Liver (tissue), 7 donors: ENCODE measurements at regions not wholly inside any gene's neighbourhood (a gene's known extent, or its start where the extent isn't known, plus 50 kb on each side); places are given as distances from the start of the nearest gene placed in this dataset.

Experiments
- DNase-seq: peaks from one replicate; pipeline ENCODE4 v3.0.0-alpha.2; 2017; ENCODE audit warnings: low spot score
- H3K27ac ChIP-seq, 2 donors: one replicate each; pipeline ENCODE4 v1.7.0; 2013; ENCODE audit warnings: inconsistent platforms in 2 of 2, low read length in 2 of 2, control low read depth in 1 of 2, low read depth in 1 of 2, mild to moderate bottlenecking in 1 of 2
- H3K27me3 ChIP-seq, 4 donors: one replicate each; pipeline versions ENCODE4 v1.6.1 to v1.7.0; 2013; ENCODE audit warnings: low read length in 3 of 4, inconsistent platforms in 1 of 4, mild to moderate bottlenecking in 1 of 4, moderate library complexity in 1 of 4; ENCODE audit not compliant: control insufficient read depth in 4 of 4, insufficient read depth in 4 of 4
- H3K36me3 ChIP-seq, 4 donors: one replicate each; pipeline versions ENCODE4 v1.6.1 to v1.7.0; 2013; ENCODE audit warnings: low read length in 3 of 4, mild to moderate bottlenecking in 3 of 4, low read depth in 1 of 4, moderate library complexity in 1 of 4; ENCODE audit not compliant: control insufficient read depth in 4 of 4, insufficient read depth in 3 of 4
- H3K4me1 ChIP-seq, 4 donors: one replicate each; pipeline versions ENCODE4 v1.6.1 to v1.7.0; 2013; ENCODE audit warnings: low read length in 3 of 4, mild to moderate bottlenecking in 3 of 4, moderate library complexity in 1 of 4; ENCODE audit not compliant: control insufficient read depth in 4 of 4, insufficient read depth in 4 of 4
- H3K4me3 ChIP-seq, 3 donors: one replicate each; pipeline versions ENCODE4 v1.6.1 to v1.7.0; 2013; ENCODE audit warnings: low read length in 3 of 3, control low read depth in 1 of 3, low read depth in 1 of 3, mild to moderate bottlenecking in 1 of 3
- H3K9ac ChIP-seq, 2 donors: one replicate each; pipeline ENCODE4 v1.7.0; 2013; ENCODE audit warnings: low read length in 2 of 2, mild to moderate bottlenecking in 2 of 2, moderate library complexity in 2 of 2, control low read depth in 1 of 2, low read depth in 1 of 2
- H3K9me3 ChIP-seq, 4 donors: one replicate each; pipeline versions ENCODE4 v1.6.1 to v1.7.0; 2013; ENCODE audit warnings: low read length in 3 of 4; ENCODE audit not compliant: control insufficient read depth in 4 of 4
- EGR1 ChIP-seq, 2 donors: IDR thresholded peaks; 2 replicates each; pipeline ENCODE4 v1.6.1; 2016 to 2018; ENCODE audit warnings: antibody characterized with exemption in 2 of 2, low read depth in 2 of 2
- FOXA1 ChIP-seq: IDR thresholded peaks from 2 replicates; pipeline ENCODE4 v1.6.1; 2016; ENCODE audit warnings: antibody characterized with exemption
- HNF4A ChIP-seq, 2 donors: conservative IDR thresholded peaks; 2 replicates each; pipeline ENCODE4 v1.6.1; 2016; ENCODE audit warnings: antibody characterized with exemption in 2 of 2, mild to moderate bottlenecking in 2 of 2
- HNF4G ChIP-seq: IDR thresholded peaks from 2 replicates; pipeline ENCODE4 v1.6.1; 2016; ENCODE audit warnings: antibody characterized with exemption
- JUND ChIP-seq, 2 donors: IDR thresholded peaks; 2 replicates each; pipeline ENCODE4 v1.6.1; 2016; ENCODE audit warnings: antibody characterized with exemption in 2 of 2
- SP1 ChIP-seq: IDR thresholded peaks from 2 replicates; pipeline ENCODE4 v1.6.1; 2018; ENCODE audit warnings: antibody characterized with exemption, mild to moderate bottlenecking
- YY1 ChIP-seq: IDR thresholded peaks from 2 replicates; pipeline ENCODE4 v1.6.1; 2016; ENCODE audit warnings: antibody characterized with exemption, mild to moderate bottlenecking
- TF ChIP-seq, protein P1 (sequence below): IDR thresholded peaks from 2 replicates; pipeline ENCODE4 v1.6.1; 2016; ENCODE audit warnings: antibody characterized with exemption
- TF ChIP-seq, protein P2 (sequence below): IDR thresholded peaks from 2 replicates; pipeline ENCODE4 v1.6.1; 2016; ENCODE audit warnings: antibody characterized with exemption
- TF ChIP-seq, protein P3 (sequence below): IDR thresholded peaks from 2 replicates; pipeline ENCODE4 v1.6.1; 2016; ENCODE audit warnings: antibody characterized with exemption
- TF ChIP-seq, protein P4 (sequence below): IDR thresholded peaks from 2 replicates; pipeline ENCODE4 v1.6.1; 2016; ENCODE audit warnings: antibody characterized with exemption, mild to moderate bottlenecking
- TF ChIP-seq, protein P5 (sequence below): fragments of 150-350 bp; IDR thresholded peaks from 2 replicates; pipeline ENCODE4 v1.5.1; 2017; ENCODE audit warnings: improper control_type of control experiment, low read depth, low read length; ENCODE audit not compliant: missing input control
- donor health status: healthy.
- donor health status: healthy.
- donor health status: healthy.
- donor health status: healthy.

DNA sequence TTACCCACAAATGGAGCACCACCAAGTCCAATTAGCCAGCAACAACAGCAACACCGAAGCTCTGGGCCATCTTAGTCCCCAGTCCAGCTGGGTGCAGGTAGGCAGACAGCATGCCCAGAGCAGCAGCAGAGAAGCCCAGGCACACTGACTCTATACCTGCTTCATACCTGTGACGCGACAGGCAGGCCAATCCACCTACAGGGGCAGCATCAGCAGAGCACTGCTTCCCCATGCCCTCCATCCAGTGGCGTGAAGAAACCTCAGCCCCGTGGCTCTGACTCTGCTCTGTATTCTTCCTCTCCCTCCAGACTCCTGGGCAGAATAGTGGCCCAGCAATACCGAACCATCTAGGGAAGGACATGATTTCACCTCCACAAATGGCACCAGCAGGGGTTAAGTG, 191.7 kb downstream of the AKR1D1 start (continued):
- TF ChIP-seq, protein P1, sequence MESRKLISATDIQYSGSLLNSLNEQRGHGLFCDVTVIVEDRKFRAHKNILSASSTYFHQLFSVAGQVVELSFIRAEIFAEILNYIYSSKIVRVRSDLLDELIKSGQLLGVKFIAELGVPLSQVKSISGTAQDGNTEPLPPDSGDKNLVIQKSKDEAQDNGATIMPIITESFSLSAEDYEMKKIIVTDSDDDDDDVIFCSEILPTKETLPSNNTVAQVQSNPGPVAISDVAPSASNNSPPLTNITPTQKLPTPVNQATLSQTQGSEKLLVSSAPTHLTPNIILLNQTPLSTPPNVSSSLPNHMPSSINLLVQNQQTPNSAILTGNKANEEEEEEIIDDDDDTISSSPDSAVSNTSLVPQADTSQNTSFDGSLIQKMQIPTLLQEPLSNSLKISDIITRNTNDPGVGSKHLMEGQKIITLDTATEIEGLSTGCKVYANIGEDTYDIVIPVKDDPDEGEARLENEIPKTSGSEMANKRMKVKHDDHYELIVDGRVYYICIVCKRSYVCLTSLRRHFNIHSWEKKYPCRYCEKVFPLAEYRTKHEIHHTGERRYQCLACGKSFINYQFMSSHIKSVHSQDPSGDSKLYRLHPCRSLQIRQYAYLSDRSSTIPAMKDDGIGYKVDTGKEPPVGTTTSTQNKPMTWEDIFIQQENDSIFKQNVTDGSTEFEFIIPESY: no peak
- TF ChIP-seq JUND (IDR thresholded peaks at IDR 0.05): no peak
- TF ChIP-seq, protein P2, sequence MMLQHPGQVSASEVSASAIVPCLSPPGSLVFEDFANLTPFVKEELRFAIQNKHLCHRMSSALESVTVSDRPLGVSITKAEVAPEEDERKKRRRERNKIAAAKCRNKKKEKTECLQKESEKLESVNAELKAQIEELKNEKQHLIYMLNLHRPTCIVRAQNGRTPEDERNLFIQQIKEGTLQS: no peak
- no peak for TF ChIP-seq HNF4G
- TF ChIP-seq YY1: no peak
- TF ChIP-seq, protein P3, sequence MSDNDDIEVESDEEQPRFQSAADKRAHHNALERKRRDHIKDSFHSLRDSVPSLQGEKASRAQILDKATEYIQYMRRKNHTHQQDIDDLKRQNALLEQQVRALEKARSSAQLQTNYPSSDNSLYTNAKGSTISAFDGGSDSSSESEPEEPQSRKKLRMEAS: no peak
- no peak for TF ChIP-seq SP1
- TF ChIP-seq FOXA1: no peak
- TF ChIP-seq EGR1 (IDR thresholded peaks at IDR 0.05; ENCODE audit: low read depth in 2 of 2): no peak

DNA sequence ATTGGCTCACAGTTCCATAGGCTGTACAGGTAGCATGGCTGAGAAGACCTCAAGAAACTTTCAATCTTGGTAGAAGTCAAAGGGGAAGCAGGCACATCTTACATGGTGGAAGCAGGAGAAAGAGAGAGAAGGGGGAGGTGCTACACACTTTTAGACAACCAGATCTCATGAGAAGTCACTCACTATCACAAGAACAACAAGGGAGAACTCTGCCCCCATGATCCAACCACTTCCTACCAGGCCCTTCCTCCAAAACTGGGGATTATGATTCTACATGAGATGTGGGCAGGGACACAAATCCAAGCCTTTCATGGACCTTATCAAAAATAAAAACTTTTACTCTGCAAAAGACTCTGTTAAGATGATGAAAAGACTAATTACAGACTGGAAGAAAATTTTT, 183.2 kb upstream of the TRIM24 start:
- Histone ChIP-seq H3K4me3 (no peak overlapping the region), H3K9me3 (no peaks in the 10 kb centered on the region), H3K36me3 (no peaks in the 10 kb centered on the region), H3K27ac (no peak overlapping the region), H3K4me1 (no peaks in the 10 kb centered on the region), H3K9ac (no peak overlapping the region), H3K27me3 (no peaks in the 10 kb centered on the region)
- TF ChIP-seq, protein P1: no peak
- TF ChIP-seq, protein P2: no peak
- TF ChIP-seq, protein P4, sequence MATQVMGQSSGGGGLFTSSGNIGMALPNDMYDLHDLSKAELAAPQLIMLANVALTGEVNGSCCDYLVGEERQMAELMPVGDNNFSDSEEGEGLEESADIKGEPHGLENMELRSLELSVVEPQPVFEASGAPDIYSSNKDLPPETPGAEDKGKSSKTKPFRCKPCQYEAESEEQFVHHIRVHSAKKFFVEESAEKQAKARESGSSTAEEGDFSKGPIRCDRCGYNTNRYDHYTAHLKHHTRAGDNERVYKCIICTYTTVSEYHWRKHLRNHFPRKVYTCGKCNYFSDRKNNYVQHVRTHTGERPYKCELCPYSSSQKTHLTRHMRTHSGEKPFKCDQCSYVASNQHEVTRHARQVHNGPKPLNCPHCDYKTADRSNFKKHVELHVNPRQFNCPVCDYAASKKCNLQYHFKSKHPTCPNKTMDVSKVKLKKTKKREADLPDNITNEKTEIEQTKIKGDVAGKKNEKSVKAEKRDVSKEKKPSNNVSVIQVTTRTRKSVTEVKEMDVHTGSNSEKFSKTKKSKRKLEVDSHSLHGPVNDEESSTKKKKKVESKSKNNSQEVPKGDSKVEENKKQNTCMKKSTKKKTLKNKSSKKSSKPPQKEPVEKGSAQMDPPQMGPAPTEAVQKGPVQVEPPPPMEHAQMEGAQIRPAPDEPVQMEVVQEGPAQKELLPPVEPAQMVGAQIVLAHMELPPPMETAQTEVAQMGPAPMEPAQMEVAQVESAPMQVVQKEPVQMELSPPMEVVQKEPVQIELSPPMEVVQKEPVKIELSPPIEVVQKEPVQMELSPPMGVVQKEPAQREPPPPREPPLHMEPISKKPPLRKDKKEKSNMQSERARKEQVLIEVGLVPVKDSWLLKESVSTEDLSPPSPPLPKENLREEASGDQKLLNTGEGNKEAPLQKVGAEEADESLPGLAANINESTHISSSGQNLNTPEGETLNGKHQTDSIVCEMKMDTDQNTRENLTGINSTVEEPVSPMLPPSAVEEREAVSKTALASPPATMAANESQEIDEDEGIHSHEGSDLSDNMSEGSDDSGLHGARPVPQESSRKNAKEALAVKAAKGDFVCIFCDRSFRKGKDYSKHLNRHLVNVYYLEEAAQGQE: no peak
- TF ChIP-seq, protein P5, sequence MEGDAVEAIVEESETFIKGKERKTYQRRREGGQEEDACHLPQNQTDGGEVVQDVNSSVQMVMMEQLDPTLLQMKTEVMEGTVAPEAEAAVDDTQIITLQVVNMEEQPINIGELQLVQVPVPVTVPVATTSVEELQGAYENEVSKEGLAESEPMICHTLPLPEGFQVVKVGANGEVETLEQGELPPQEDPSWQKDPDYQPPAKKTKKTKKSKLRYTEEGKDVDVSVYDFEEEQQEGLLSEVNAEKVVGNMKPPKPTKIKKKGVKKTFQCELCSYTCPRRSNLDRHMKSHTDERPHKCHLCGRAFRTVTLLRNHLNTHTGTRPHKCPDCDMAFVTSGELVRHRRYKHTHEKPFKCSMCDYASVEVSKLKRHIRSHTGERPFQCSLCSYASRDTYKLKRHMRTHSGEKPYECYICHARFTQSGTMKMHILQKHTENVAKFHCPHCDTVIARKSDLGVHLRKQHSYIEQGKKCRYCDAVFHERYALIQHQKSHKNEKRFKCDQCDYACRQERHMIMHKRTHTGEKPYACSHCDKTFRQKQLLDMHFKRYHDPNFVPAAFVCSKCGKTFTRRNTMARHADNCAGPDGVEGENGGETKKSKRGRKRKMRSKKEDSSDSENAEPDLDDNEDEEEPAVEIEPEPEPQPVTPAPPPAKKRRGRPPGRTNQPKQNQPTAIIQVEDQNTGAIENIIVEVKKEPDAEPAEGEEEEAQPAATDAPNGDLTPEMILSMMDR: no peak
- no peak for TF ChIP-seq HNF4A (conservative IDR thresholded peaks at IDR 0.05)
- TF ChIP-seq YY1: no peak
- no peak for TF ChIP-seq HNF4G
- no peak for DNase-seq
